ENCODE measurements at regions not wholly inside any gene's neighbourhood (a gene's known extent, or its start where the extent isn't known, plus 50 kb on each side); places are given as distances from the start of the nearest gene placed in this dataset.

GRCh38 chr2:220129391-220129790 is 502.0 kb downstream of the SLC4A3 start:
- 4% methylated on average over 4 of the region's 7 CpGs for WGBS (ENCODE audit: insufficient coverage, low coverage, missing lambda C conversion rate)
- no peaks in the 10 kb centered on the region for H3K79me2 ChIP-seq (ENCODE audit: control insufficient read depth, insufficient read depth, low read length)
- H4K20me1 ChIP-seq (replicated peaks; ENCODE audit: control insufficient read depth, insufficient read depth, low read length) = no peaks in the 10 kb centered on the region
- H3K4me3 ChIP-seq = no peak overlapping the region
- no peak for TF ChIP-seq MYNN (IDR thresholded peaks at IDR 0.05)
- no peak for TF ChIP-seq MYNN (CRISPR knock-in tag; IDR thresholded peaks at IDR 0.05)
- no peak for TF ChIP-seq ZNF655 (CRISPR knock-in tag; IDR thresholded peaks at IDR 0.05)
- TF ChIP-seq ZNF586 (CRISPR knock-in tag; conservative IDR thresholded peaks at IDR 0.05) = no peak
- TF ChIP-seq FOXP1 (CRISPR knock-in tag; IDR thresholded peaks at IDR 0.05) = no peak
- no peak for TF ChIP-seq NR2C2 (CRISPR knock-in tag; IDR thresholded peaks at IDR 0.05)
- TF ChIP-seq NR2C2 (tag; IDR thresholded peaks at IDR 0.05) = no peak
- no peak for TF ChIP-seq ZNF324 (CRISPR knock-in tag; IDR thresholded peaks at IDR 0.05)
- TF ChIP-seq CEBPZ (IDR thresholded peaks at IDR 0.05; ENCODE audit: borderline replicate concordance, low read depth, low read length) = no peak
- no peak for TF ChIP-seq ERF (CRISPR knock-in tag; IDR thresholded peaks at IDR 0.05)
- intact Hi-C loops (cut with micrococcal nuclease) = no loop called here
- POLR2A ChIA-PET = no interaction called here
- CTCF ChIA-PET (ENCODE audit: low intra/inter-chr PET ratio) = no interaction called here
- no peak overlapping the region for H3K4me2 ChIP-seq (ENCODE audit: insufficient read depth, low read length)
- H3K9me1 ChIP-seq (ENCODE audit: control insufficient read depth, insufficient read depth, low read length) = no peaks in the 10 kb centered on the region
- FAIRE-seq (no peak), DNase-seq (ENCODE audit: extremely low read depth in 1 of 4, low spot score in 3 of 4) (no peak), ATAC-seq (no peak)
- H3K27me3 ChIP-seq (ENCODE audit: control insufficient read depth in 2 of 2, insufficient read depth in 2 of 2, low read length in 2 of 2) = no peaks in the 10 kb centered on the region
- H3K27ac ChIP-seq (ENCODE audit: extremely low read depth, low read depth, low read length) = no peak overlapping the region
- H3K36me3 ChIP-seq (ENCODE audit: control insufficient read depth, insufficient read depth, low read length) = no peaks in the 10 kb centered on the region
- no TSS peak for BruUV-seq (replicated peaks)
- no peak overlapping the region for H3K9ac ChIP-seq (ENCODE audit: insufficient read depth in 1 of 2, low read depth in 2 of 2, low read length in 2 of 2)
- H3K4me1 ChIP-seq (replicated peaks in 1 of 2; ENCODE audit: control insufficient read depth in 2 of 2, insufficient read depth in 2 of 2, low read length in 2 of 2) = no peaks in the 10 kb centered on the region
- no peaks in the 10 kb centered on the region for H3K9me3 ChIP-seq (replicated peaks; ENCODE audit: control insufficient read depth, insufficient read depth, low read depth, low read length)
- in situ Hi-C loops (cut with MboI) = no loop called here
- no peak overlapping the region for H2AFZ ChIP-seq (ENCODE audit: low read depth, low read length)

All from K562 (cell line).